B cell (primary cell): ENCODE measurements at regions not wholly inside any gene's neighbourhood (a gene's known extent, or its start where the extent isn't known, plus 50 kb on each side); places are given as distances from the start of the nearest gene placed in this dataset.

Source experiments
- ATAC-seq: fragments of 200-7000 bp; cut with Tn5 transposase; one replicate; pipeline ENCODE4 v1.10.0; 2021; ENCODE audit warnings: low read depth, mild to moderate bottlenecking, moderate number of reproducible peaks, moderate library complexity
- CTCF ChIA-PET: fragments of 350-600 bp; sonication (Branson Sonifier 250); formaldehyde crosslinking; loops from one replicate; lab custom pipeline; 2021; ENCODE audit warnings: antibody characterized with exemption, inconsistent platforms; lab: Charles Lee
- POLR2A ChIA-PET: fragments of 350-600 bp; sonication (Branson Sonifier 250); formaldehyde crosslinking; loops from one replicate; lab custom pipeline; 2021; ENCODE audit warnings: antibody characterized with exemption; lab: Charles Lee
- DNase-seq: peaks from one replicate; pipeline ENCODE4 v3.0.0; 2013
- H2AFZ ChIP-seq: 2 replicates; pipeline ENCODE4 v1.6.1; 2012; ENCODE audit warnings: mild to moderate bottlenecking, low read depth, low read length; ENCODE audit not compliant: insufficient read depth, poor library complexity, severe bottlenecking
- H3K27ac ChIP-seq, 2 donors: 1 replicate in 1 of 2; 2 replicates in 1 of 2; pipeline ENCODE4 v1.5.1; 2012 to 2013; ENCODE audit warnings: low read length in 2 of 2, mild to moderate bottlenecking in 2 of 2, moderate library complexity in 1 of 2
- H3K27me3 ChIP-seq, 4 experiments: fragments of 200-600 bp in 1 of 4; sonication (generic) in 1 of 4; replicated peaks in 1 of 4; 1 replicate in 2 of 4; 2 replicates in 2 of 4; pipeline versions ENCODE4 v1.6.1 to v1.7.0; 2013 to 2016; ENCODE audit warnings: low read length in 3 of 4, mild to moderate bottlenecking in 2 of 4, mixed read lengths in 1 of 4, moderate library complexity in 1 of 4; ENCODE audit not compliant: insufficient read depth in 4 of 4, control insufficient read depth in 3 of 4; ENCODE audit errors: control extremely low read depth in 1 of 4
- H3K36me3 ChIP-seq, 2 experiments: replicated peaks in 1 of 2; 1 replicate in 1 of 2; 2 replicates in 1 of 2; pipeline versions ENCODE4 v1.6.1 to v1.7.1; 2013; ENCODE audit warnings: low read length in 1 of 2; ENCODE audit not compliant: insufficient read depth in 2 of 2, control insufficient read depth in 1 of 2; ENCODE audit errors: control extremely low read depth in 1 of 2, extremely low read depth in 1 of 2
- H3K4me1 ChIP-seq, 2 donors: fragments of 200-600 bp in 1 of 2; sonication (generic) in 1 of 2; 1 replicate in 1 of 2; 2 replicates in 1 of 2; pipeline versions ENCODE4 v1.5.1 to v1.6.1; 2013 to 2017; ENCODE audit warnings: low read length in 2 of 2; ENCODE audit not compliant: control insufficient read depth in 2 of 2, insufficient read depth in 2 of 2
- H3K4me2 ChIP-seq: replicated peaks from 2 replicates; pipeline ENCODE3; 2012; ENCODE audit warnings: mild to moderate bottlenecking, low read depth, low read length; ENCODE audit not compliant: poor library complexity, severe bottlenecking
- H3K4me3 ChIP-seq, 5 experiments: fragments of 200-600 bp in 1 of 5; sonication (generic) in 1 of 5; 1 replicate in 3 of 5; 2 replicates in 2 of 5; pipeline versions ENCODE4 v1.5.1 to v1.7.0; 2011 to 2016; ENCODE audit warnings: low read length in 4 of 5, mild to moderate bottlenecking in 4 of 5, low read depth in 2 of 5, control low read depth in 1 of 5, moderate library complexity in 1 of 5; ENCODE audit not compliant: insufficient read depth in 1 of 5; ENCODE audit errors: control extremely low read depth in 1 of 5, extremely low read depth in 1 of 5
- H3K79me2 ChIP-seq: fragments of 200-600 bp; sonication (generic); one replicate; pipeline ENCODE4 v1.6.0; 2016; ENCODE audit warnings: low read length; ENCODE audit not compliant: control insufficient read depth, insufficient read depth
- H3K9ac ChIP-seq: fragments of 200-600 bp; sonication (generic); 2 replicates; pipeline ENCODE4 v1.6.1; 2017; ENCODE audit warnings: mild to moderate bottlenecking, low read length, moderate library complexity
- H3K9me3 ChIP-seq, 3 donors: one replicate each; pipeline versions ENCODE4 v1.6.1 to v1.7.1; 2013; ENCODE audit warnings: low read length in 2 of 3; ENCODE audit not compliant: control insufficient read depth in 2 of 3, insufficient read depth in 1 of 3; ENCODE audit errors: control extremely low read depth in 1 of 3
- H4K20me1 ChIP-seq: 2 replicates; pipeline ENCODE4 v1.6.0; 2012; ENCODE audit warnings: mild to moderate bottlenecking, low read length; ENCODE audit not compliant: insufficient read depth, control insufficient read depth, poor library complexity, severe bottlenecking
- H3K27ac Mint-ChIP-seq: one replicate; pipeline ENCODE4 v1.8.0; 2021; ENCODE audit warnings: mixed read lengths
- H3K27me3 Mint-ChIP-seq: one replicate; pipeline ENCODE4 v1.8.0; 2021; ENCODE audit warnings: mixed read lengths
- H3K4me1 Mint-ChIP-seq: one replicate; pipeline ENCODE4 v1.8.0; 2021; ENCODE audit warnings: mixed read lengths
- H3K4me3 Mint-ChIP-seq: one replicate; pipeline ENCODE4 v1.8.0; 2021; ENCODE audit warnings: mixed read lengths
- H3K9me3 Mint-ChIP-seq: one replicate; pipeline ENCODE4 v1.8.0; 2022; ENCODE audit warnings: mixed read lengths; ENCODE audit not compliant: insufficient read depth
- CTCF ChIP-seq: fragments of 200-600 bp; IDR thresholded peaks from one replicate; pipeline ENCODE4 v1.8.0; 2022; ENCODE audit warnings: antibody characterized with exemption, mild to moderate bottlenecking
- EZH2 ChIP-seq: IDR thresholded peaks from 2 replicates; pipeline ENCODE4 v1.6.1; 2012; ENCODE audit warnings: borderline replicate concordance, low read depth, mild to moderate bottlenecking, moderate library complexity, low read length; ENCODE audit not compliant: insufficient read depth, poor library complexity, severe bottlenecking
- WGBS: methylation state at CpG from one replicate; pipeline ENCODE4 v1.1.5; 2013; ENCODE audit warnings: missing lambda C conversion rate; ENCODE audit not compliant: insufficient coverage; 5-methylcytosine and 5-hydroxymethylcytosine counted together
- intact Hi-C: fragments of 100-400 bp; cut with micrococcal nuclease; formaldehyde crosslinking; loops from one replicate; pipeline ENCODE4 v1.10.0; 2022

- Histone ChIP-seq H3K4me3 (no peak overlapping the region), H3K9ac (no peak overlapping the region), H3K79me2 (no peaks in the 10 kb centered on the region), H2AFZ (no peak overlapping the region), H3K27ac (no peak overlapping the region), H3K9me3 (no peaks in the 10 kb centered on the region), H3K27me3 (peaks cover 0 to 2% (median 0%) of the 10 kb centered on the region in 4 experiments), H4K20me1 (no peaks in the 10 kb centered on the region), H3K4me2 (no peak overlapping the region), H3K36me3 (no peaks in the 10 kb centered on the region), H3K4me1 (no peaks in the 10 kb centered on the region)
- no peak for TF ChIP-seq EZH2
- no peak for TF ChIP-seq CTCF
- Mint-ChIP-seq H3K4me1 (peaks cover 2% of the 10 kb centered on the region), H3K27ac (no peak overlapping the region), H3K27me3 (peaks cover 29% of the 10 kb centered on the region), H3K9me3 (no peaks in the 10 kb centered on the region), H3K4me3 (no peak overlapping the region)
- WGBS: 85% methylated on average over 3 of the region's 6 CpGs
- ATAC-seq (no peak), DNase-seq (no peak)
- intact Hi-C loops: no loop called here
- POLR2A ChIA-PET: no interaction called here
- CTCF ChIA-PET: interaction anchor here (1.7 kb wide), 1 partner anchor 434 kb away, joined by 17 read pairs; no protein-coding TSS in a partner anchor
These were observed 222.8 kb downstream of the ADAMTS9 start for GRCh38 chr3:64464955-64465354.

GRCh38 chr3:64463981-64464380, 223.8 kb downstream of the ADAMTS9 start:
- Histone ChIP-seq H3K4me1 (no peaks in the 10 kb centered on the region), H3K9ac (no peak overlapping the region), H3K27ac (no peak overlapping the region), H2AFZ (no peak overlapping the region), H3K27me3 (peaks cover 0 to 2% (median 0%) of the 10 kb centered on the region in 4 experiments), H3K4me2 (no peak overlapping the region), H4K20me1 (no peaks in the 10 kb centered on the region), H3K4me3 (no peak overlapping the region), H3K36me3 (no peaks in the 10 kb centered on the region), H3K9me3 (no peaks in the 10 kb centered on the region), H3K79me2 (no peaks in the 10 kb centered on the region)
- WGBS: 100% methylated on average over 2 of the region's 4 CpGs
- Mint-ChIP-seq H3K4me3 (no peak overlapping the region), H3K9me3 (no peaks in the 10 kb centered on the region), H3K27me3 (peaks cover 25% of the 10 kb centered on the region), H3K27ac (no peak overlapping the region), H3K4me1 (peaks cover 2% of the 10 kb centered on the region)
- CTCF ChIA-PET: interaction anchor here (0.9 to 1.7 kb wide), 2 partner anchors 21 to 433 kb away, joined by 3 to 17 read pairs; no protein-coding TSS in a partner anchor
- intact Hi-C loops: no loop called here
- DNase-seq (no peak), ATAC-seq (no peak)
- POLR2A ChIA-PET: no interaction called here
- TF ChIP-seq CTCF (no peak), EZH2 (no peak)
